ENCODE measurements at regions not wholly inside any gene's neighbourhood (a gene's known extent, or its start where the extent isn't known, plus 50 kb on each side); places are given as distances from the start of the nearest gene placed in this dataset.
"Not testable (repeated sequence)": the region's sequence is repeated elsewhere in the genome, so short reads cannot be mapped to it uniquely, and the experiment has no call there.

DNA sequence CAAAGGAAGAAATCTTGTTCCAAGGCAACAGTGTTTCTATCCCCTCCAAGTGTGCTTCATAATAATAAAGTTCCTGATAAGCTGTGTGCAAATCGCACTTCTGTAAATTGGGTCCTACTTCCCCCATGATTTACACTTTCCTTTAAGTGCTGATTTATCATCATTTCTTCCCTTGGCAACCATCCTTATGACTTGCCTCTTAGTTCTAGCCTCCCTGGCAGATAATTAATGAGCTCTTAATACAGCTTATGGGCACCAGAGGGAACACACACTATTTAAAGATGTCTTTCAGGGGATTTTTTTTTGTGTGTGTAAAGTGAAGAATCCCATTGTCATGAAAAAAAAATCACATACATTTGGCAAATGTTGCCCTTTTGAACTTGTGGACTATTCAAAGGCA is 101.6 kb upstream of the MPHOSPH6 start:
- no peak overlapping the region for H3K4me3 ChIP-seq
- H3K36me3 ChIP-seq: no peaks in the 10 kb centered on the region
- no peaks in the 10 kb centered on the region for H3K27me3 ChIP-seq
- H3K9me3 ChIP-seq: no peaks in the 10 kb centered on the region
- 79 to 87% methylated on average over 1 of the region's 1 CpG for WGBS, 2 donors
- no peaks in the 10 kb centered on the region for H3K4me1 ChIP-seq
- DNase-seq: no peak
- intact Hi-C loops (cut with DNase I): no loop called here
- TF ChIP-seq EP300 (IDR thresholded peaks at IDR 0.05) (no peak), POLR2A (IDR thresholded peaks at IDR 0.05) (no peak), POLR2AphosphoS5 (IDR thresholded peaks at IDR 0.05) (no peak), CTCF (IDR thresholded peaks at IDR 0.05) (no peak)
- no peak overlapping the region for H3K27ac ChIP-seq

DNA sequence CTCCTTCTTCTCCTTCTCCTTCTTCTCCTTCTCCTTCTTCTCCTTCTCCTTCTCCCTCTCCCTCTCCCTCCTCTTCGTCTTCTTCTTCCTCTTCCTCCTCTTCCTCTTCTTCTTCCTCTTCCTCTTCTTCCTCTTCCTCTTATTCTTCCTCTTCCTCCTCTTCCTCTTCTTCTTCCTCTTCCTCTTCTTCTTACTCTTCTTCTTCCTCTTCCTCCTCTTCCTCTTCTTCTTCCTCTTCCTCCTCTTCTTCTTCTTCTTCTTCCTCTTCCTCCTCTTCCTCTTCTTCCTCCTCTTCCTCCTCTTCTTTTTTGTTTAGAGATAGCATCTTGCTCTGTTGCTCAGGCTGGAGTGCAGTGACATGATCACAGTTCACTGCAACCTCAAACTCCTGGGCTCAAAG is 97.7 kb upstream of the MPHOSPH6 start:
- not testable (repeated sequence) for DNase-seq, H3K36me3 ChIP-seq, H3K9me3 ChIP-seq, H3K4me3 ChIP-seq, H3K4me1 ChIP-seq, H3K27ac ChIP-seq, H3K27me3 ChIP-seq
- intact Hi-C loops (cut with DNase I): loop anchor here (10.0 kb wide), 1 partner anchor 947 kb away; no protein-coding TSS in a partner anchor
- 62 to 64% methylated on average over 1 of the region's 1 CpG for WGBS, 2 donors

- intact Hi-C loops (cut with DNase I): loop anchor here (10.0 kb wide), 1 partner anchor 949 kb away; no protein-coding TSS in a partner anchor
- WGBS, 2 donors: 60 to 74% methylated on average over 2 of the region's 2 CpGs
- Histone ChIP-seq H3K27ac (no peak overlapping the region), H3K36me3 (no peaks in the 10 kb centered on the region), H3K4me1 (peaks cover 0 to 5% (median 2%) of the 10 kb centered on the region in 4 donors), H3K9me3 (no peaks in the 10 kb centered on the region), H3K27me3 (no peaks in the 10 kb centered on the region), H3K4me3 (no peak overlapping the region)
- TF ChIP-seq POLR2A (IDR thresholded peaks at IDR 0.05) (no peak), EP300 (IDR thresholded peaks at IDR 0.05) (no peak), CTCF (IDR thresholded peaks at IDR 0.05) (no peak), POLR2AphosphoS5 (IDR thresholded peaks at IDR 0.05) (no peak)
- no peak for DNase-seq
Observed at GRCh38 chr16:82265809-82266208, 95.8 kb upstream of the MPHOSPH6 start.

- peaks cover 0 to 5% (median 2%) of the 10 kb centered on the region in 4 donors for H3K4me1 ChIP-seq
- no peaks in the 10 kb centered on the region for H3K36me3 ChIP-seq
- WGBS, 2 donors: 37 to 53% methylated on average over 7 of the region's 7 CpGs
- intact Hi-C loops (cut with DNase I): loop anchor here (5.0 to 10.0 kb wide), 3 partner anchors 193 to 1183 kb away; no protein-coding TSS in a partner anchor
- no peak overlapping the region for H3K27ac ChIP-seq
- no peaks in the 10 kb centered on the region for H3K27me3 ChIP-seq
- TF ChIP-seq EP300 (IDR thresholded peaks at IDR 0.05) (no peak), CTCF (IDR thresholded peaks at IDR 0.05) (no peak), POLR2A (IDR thresholded peaks at IDR 0.05) (no peak), POLR2AphosphoS5 (IDR thresholded peaks at IDR 0.05) (no peak)
- DNase-seq: no peak
- H3K9me3 ChIP-seq: no peaks in the 10 kb centered on the region
- no peak overlapping the region for H3K4me3 ChIP-seq
Observed at GRCh38 chr16:82264756-82265155, 94.7 kb upstream of the MPHOSPH6 start.

DNA sequence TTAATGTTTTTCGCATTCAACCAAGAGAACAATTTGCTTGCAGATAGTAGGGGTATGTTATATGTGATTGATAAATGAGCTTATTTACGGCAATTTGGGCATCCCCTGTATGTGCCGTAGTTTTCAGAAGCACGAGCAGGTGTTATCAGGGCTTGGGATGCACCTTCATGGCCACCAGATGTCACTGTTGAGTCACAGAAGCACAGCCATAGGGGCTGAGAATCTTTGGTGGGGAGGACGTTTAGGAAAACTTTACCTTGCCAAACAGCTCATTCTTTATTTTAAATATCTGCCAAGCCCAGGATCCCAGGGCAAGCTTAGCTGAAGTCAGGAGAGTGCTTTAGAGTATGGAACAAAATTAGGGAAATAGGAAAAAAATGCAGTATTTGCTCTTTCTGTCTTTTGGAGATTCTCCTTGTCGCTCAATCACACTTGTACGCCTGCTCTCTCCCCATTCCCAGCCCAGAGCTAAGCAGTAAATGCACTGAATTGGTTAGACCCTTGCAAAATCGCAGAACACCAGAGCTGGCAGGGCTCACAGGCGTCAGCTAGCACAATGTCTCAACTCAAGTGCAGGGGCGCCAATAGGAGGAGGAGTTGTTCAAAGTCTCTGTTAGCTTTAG is 93.6 kb upstream of the MPHOSPH6 start:
- no peaks in the 10 kb centered on the region for H3K36me3 ChIP-seq
- intact Hi-C loops (cut with DNase I): loop anchor here (5.0 to 10.0 kb wide), 3 partner anchors 194 to 1184 kb away; no protein-coding TSS in a partner anchor
- TF ChIP-seq POLR2A (IDR thresholded peaks at IDR 0.05): no peak
- peak; percentile 52 to 88 (median 78) for TF ChIP-seq CTCF (IDR thresholded peaks at IDR 0.05)
- 10 to 28% methylated on average over 10 of the region's 10 CpGs for WGBS, 2 donors
- no peak overlapping the region for H3K4me3 ChIP-seq
- no peaks in the 10 kb centered on the region for H3K27me3 ChIP-seq
- H3K27ac ChIP-seq: no peak overlapping the region
- no peaks in the 10 kb centered on the region for H3K9me3 ChIP-seq
- peaks cover 0 to 5% (median 2%) of the 10 kb centered on the region in 4 donors for H3K4me1 ChIP-seq
- peak; percentile 66 for DNase-seq

Data from sigmoid colon (tissue), 6 donors.